LNCaP clone FGC (cell line): ENCODE measurements at regions not wholly inside any gene's neighbourhood (a gene's known extent, or its start where the extent isn't known, plus 50 kb on each side); places are given as distances from the start of the nearest gene placed in this dataset.
"Not testable (repeated sequence)": the region's sequence is repeated elsewhere in the genome, so short reads cannot be mapped to it uniquely, and the experiment has no call there.

Experiments used
- DNase-seq: peaks from one replicate; pipeline ENCODE4 v3.0.0-alpha.2; 2011; ENCODE audit warnings: low read depth
- H3K4me3 ChIP-seq: 2 replicates; pipeline ENCODE4 v1.5.1; 2011; ENCODE audit warnings: mild to moderate bottlenecking, low read depth, low read length, control low read depth
- TF ChIP-seq, protein P1 (sequence below): IDR thresholded peaks from 2 replicates; pipeline ENCODE4 v1.5.1; 2012; ENCODE audit warnings: mild to moderate bottlenecking; ENCODE audit not compliant: control insufficient read depth, insufficient read depth; ENCODE audit errors: extremely low read depth

DNA sequence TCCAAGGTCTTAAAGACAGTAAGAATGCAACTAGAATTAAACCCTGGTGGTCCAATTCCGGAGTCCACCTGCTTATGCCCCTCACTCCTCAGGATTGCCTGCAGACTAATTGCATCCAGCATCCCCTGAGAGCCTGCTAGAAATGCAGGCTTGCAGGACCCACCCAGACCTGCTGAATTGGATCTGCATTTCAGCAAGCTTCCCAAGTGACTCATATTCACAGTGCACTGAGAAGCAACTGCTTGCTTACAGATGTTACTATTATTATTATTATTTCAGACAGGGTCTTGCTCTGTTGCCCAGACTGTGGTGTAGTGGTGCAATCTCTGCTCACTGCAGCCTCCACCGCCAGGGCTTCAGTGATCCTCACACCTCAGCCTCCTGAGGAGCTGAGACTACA, 83.5 kb upstream of the VGLL4 start:
- DNase-seq: no peak
- TF ChIP-seq, protein P1, sequence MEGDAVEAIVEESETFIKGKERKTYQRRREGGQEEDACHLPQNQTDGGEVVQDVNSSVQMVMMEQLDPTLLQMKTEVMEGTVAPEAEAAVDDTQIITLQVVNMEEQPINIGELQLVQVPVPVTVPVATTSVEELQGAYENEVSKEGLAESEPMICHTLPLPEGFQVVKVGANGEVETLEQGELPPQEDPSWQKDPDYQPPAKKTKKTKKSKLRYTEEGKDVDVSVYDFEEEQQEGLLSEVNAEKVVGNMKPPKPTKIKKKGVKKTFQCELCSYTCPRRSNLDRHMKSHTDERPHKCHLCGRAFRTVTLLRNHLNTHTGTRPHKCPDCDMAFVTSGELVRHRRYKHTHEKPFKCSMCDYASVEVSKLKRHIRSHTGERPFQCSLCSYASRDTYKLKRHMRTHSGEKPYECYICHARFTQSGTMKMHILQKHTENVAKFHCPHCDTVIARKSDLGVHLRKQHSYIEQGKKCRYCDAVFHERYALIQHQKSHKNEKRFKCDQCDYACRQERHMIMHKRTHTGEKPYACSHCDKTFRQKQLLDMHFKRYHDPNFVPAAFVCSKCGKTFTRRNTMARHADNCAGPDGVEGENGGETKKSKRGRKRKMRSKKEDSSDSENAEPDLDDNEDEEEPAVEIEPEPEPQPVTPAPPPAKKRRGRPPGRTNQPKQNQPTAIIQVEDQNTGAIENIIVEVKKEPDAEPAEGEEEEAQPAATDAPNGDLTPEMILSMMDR: no peak
- no peak overlapping the region for H3K4me3 ChIP-seq

DNA sequence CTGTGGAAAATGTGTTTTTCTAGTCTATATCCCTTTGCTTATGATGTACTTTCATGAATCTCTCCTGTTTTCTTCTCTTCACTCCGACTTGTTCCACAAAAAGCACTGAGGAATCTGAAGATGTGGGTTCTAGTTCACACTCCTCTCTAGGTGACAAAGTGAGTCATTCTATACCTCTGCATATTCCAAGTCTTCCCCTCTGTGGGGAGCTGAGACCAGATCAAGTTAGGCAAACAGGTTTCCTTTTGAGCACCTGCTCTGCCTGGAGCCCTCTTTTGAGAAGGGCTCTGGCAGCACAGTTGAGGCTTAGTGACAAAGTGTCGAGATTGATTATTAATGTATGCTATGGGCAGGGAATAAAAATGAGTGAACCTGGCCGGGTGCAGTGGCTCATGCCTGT, 82.4 kb upstream of the VGLL4 start:
- no peak overlapping the region for H3K4me3 ChIP-seq
- no peak for DNase-seq
- TF ChIP-seq, protein P1: no peak

DNA sequence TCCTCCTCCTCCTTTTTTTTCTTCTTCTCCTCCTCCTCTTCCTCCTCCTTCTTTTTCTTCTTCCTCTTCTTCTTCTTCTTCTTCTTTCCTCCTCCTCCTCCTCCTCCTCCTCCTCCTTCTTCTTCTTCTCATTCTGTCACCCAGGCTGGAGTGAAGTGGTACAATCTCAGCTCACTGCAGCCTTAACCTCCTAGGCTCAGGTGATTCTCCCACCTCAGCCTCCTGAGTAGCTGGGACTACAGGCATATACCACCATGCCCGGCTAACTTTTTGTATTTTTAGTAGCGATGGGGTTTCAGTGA, 81.6 kb upstream of the VGLL4 start:
- not testable (repeated sequence) for H3K4me3 ChIP-seq, DNase-seq

DNA sequence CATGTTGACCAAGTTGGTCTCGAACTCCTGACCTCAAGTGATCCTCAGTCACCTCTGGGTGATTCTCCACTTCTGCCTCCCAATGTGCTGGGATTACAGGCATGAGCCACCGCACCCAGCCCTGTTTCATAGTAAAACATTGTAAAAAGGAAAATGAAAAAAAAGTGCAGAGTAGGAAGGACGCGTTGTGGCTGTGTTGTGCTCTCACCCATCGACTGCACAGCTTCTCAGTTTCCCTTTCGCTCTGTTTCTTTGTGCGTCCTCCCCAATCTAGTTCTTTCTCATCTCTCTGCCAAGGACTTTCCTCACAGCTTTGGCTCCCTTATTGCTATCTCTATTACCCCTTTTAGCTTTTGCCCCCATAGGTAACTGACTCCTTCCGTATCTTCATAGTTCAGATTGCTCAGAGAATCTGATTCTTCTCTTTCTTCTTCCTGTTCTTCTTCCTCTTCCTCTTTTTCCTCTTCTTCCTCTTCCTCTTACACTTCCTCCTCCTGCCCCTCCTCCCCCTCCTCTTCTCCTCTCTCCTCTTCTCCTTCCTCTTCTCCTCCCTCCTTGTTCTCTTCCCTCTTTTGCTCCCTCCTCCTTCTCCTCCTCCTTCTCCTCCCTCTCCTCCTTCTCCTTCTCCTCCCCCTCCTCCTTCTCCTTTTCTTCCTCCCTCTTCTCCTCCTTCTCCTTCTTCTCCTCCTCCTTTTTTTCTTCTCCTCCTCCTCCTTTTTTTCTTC, 81.1 kb upstream of the VGLL4 start:
- H3K4me3 ChIP-seq: no peak overlapping the region
- DNase-seq: no peak
- TF ChIP-seq, protein P1: no peak

DNA sequence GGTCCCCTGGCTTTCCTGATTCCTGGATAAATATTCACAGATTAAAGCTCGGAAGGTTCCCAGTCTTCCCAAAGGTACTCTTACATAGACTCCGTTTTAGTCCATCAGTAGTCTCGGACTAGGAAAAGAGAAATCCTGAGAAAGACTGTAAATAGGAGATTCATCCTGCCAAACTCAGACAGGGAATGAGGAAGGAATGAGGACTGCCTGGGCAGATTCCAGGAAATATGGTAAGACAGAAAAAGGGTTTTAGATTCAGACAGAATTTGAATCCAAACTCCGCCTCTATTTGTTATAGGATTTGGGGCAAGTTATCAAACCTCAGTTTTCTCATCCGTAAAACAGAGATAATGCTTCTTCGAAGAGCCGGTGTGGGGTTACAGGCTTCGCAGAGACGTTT, 77.8 kb upstream of the VGLL4 start:
- TF ChIP-seq, protein P1: no peak
- peak overlapping the region; percentile 69 for H3K4me3 ChIP-seq
- no peak for DNase-seq

DNA sequence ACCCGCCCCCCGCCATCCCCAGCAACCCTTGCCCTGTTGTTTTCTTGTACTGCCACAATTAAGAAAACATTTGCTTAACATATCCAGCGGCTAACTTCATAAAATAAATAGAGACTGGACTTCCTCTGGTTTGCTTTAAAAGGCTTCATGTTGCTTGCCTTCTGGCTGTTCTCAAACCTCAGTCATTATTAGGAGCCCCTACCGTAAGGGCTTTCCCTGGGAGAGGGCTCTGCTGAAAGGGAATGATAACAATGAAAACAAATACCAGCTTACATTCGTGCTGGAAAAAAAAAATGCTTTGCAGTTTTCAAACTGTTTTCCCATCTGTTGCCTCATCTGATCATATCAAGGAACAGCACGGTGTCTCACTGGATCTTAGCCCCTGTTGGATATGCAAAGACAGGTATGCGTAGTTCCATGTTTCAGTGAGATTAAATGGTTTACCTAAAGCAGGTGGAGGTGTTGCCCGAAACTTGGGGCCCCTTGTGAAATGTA, 77.2 kb upstream of the VGLL4 start:
- no peak for DNase-seq
- TF ChIP-seq, protein P1: no peak
- peak overlapping the region; percentile 69 for H3K4me3 ChIP-seq

DNA sequence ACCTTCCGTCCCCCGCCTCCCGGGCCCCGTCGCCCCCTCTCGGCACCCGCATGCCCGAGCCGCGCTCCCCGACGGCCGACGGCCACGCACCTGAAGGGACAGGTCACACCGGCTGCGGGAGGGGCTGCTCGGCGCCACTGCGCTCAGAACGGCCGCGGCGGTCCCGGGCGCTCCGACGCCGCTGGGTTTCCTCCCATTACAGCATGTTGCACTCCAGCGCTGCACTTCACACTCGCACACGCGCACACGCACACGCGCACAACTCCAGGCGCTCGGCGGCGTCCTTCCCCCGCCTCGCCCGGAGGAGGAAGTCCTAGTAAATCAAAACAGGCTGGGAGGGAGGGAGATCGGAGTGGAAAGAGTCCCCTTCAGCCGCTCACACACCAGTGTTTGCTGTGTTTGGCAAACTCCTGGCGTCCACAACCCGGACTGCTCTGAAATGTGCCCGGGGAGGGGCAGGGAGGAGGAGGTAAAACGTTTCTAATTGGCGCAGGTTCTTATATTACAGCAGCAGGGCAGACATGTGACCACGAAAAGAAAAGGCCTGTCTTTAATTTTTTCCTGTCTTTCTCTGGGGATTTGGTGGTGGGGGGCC, 76.7 kb upstream of the VGLL4 start:
- TF ChIP-seq, protein P1: 0 out of 2 replicates have a peak, but pooled peaks have one; percentile 2
- peak overlapping the region; percentile 69 for H3K4me3 ChIP-seq
- peak; percentile 90 for DNase-seq
